ENCODE measurements at regions not wholly inside any gene's neighbourhood (a gene's known extent, or its start where the extent isn't known, plus 50 kb on each side); places are given as distances from the start of the nearest gene placed in this dataset.

- Histone ChIP-seq H3K27me3 (ENCODE audit: control insufficient read depth in 1 of 2, insufficient read depth in 2 of 2, low read length in 2 of 2) (no peaks in the 10 kb centered on the region), H3K4me3 (ENCODE audit: low read length in 2 of 2) (no peak overlapping the region), H3K9ac (ENCODE audit: low read length in 2 of 2) (no peak overlapping the region), H3K4me1 (ENCODE audit: control insufficient read depth, insufficient read depth, low read length) (no peaks in the 10 kb centered on the region), H3K9me3 (ENCODE audit: control insufficient read depth in 2 of 2, low read length in 2 of 2) (no peaks in the 10 kb centered on the region), H3K36me3 (ENCODE audit: control insufficient read depth in 2 of 2, insufficient read depth in 2 of 2, low read length in 2 of 2) (no peaks in the 10 kb centered on the region), H3K27ac (ENCODE audit: low read length) (peak overlapping the region; percentile 0)
Measured at GRCh38 chr21:26784974-26785373, 60.2 kb downstream of the ADAMTS1 start.

GRCh38 chr21:26783466-26784195 lies 61.6 kb downstream of the ADAMTS1 start:
- Histone ChIP-seq H3K36me3 (ENCODE audit: control insufficient read depth in 2 of 2, insufficient read depth in 2 of 2, low read length in 2 of 2) (no peaks in the 10 kb centered on the region), H3K4me1 (ENCODE audit: control insufficient read depth, insufficient read depth, low read length) (no peaks in the 10 kb centered on the region), H3K9me3 (ENCODE audit: control insufficient read depth in 2 of 2, low read length in 2 of 2) (no peaks in the 10 kb centered on the region), H3K27me3 (ENCODE audit: control insufficient read depth in 1 of 2, insufficient read depth in 2 of 2, low read length in 2 of 2) (no peaks in the 10 kb centered on the region), H3K4me3 (ENCODE audit: low read length in 2 of 2) (no peak overlapping the region), H3K27ac (ENCODE audit: low read length) (peak overlapping the region; percentile 1), H3K9ac (ENCODE audit: low read length in 2 of 2) (no peak overlapping the region)

- no peaks in the 10 kb centered on the region for H3K36me3 ChIP-seq (ENCODE audit: control insufficient read depth in 2 of 2, insufficient read depth in 2 of 2, low read length in 2 of 2)
- no peaks in the 10 kb centered on the region for H3K9me3 ChIP-seq (ENCODE audit: control insufficient read depth in 2 of 2, low read length in 2 of 2)
- H3K4me1 ChIP-seq (ENCODE audit: control insufficient read depth, insufficient read depth, low read length): no peaks in the 10 kb centered on the region
- no peaks in the 10 kb centered on the region for H3K27me3 ChIP-seq (ENCODE audit: control insufficient read depth in 1 of 2, insufficient read depth in 2 of 2, low read length in 2 of 2)
- H3K9ac ChIP-seq (ENCODE audit: low read length in 2 of 2): no peak overlapping the region
- no peak overlapping the region for H3K4me3 ChIP-seq (ENCODE audit: low read length in 2 of 2)
- H3K27ac ChIP-seq (ENCODE audit: low read length): peak overlapping the region; percentile 53
Measured at GRCh38 chr21:26782747-26783146, 62.5 kb downstream of the ADAMTS1 start.

GRCh38 chr21:26782331-26782730 lies 62.9 kb downstream of the ADAMTS1 start:
- H3K9me3 ChIP-seq (ENCODE audit: control insufficient read depth in 2 of 2, low read length in 2 of 2): no peaks in the 10 kb centered on the region
- H3K27me3 ChIP-seq (ENCODE audit: control insufficient read depth in 1 of 2, insufficient read depth in 2 of 2, low read length in 2 of 2): no peaks in the 10 kb centered on the region
- H3K4me3 ChIP-seq (ENCODE audit: low read length in 2 of 2): peak overlapping the region in 1 of 2 donors; percentile 3
- H3K9ac ChIP-seq (ENCODE audit: low read length in 2 of 2): no peak overlapping the region
- H3K27ac ChIP-seq (ENCODE audit: low read length): peak overlapping the region; percentile 53
- H3K36me3 ChIP-seq (ENCODE audit: control insufficient read depth in 2 of 2, insufficient read depth in 2 of 2, low read length in 2 of 2): no peaks in the 10 kb centered on the region
- H3K4me1 ChIP-seq (ENCODE audit: control insufficient read depth, insufficient read depth, low read length): no peaks in the 10 kb centered on the region

- Histone ChIP-seq H3K27ac (ENCODE audit: low read length) (peak overlapping the region; percentile 12), H3K9me3 (ENCODE audit: control insufficient read depth in 2 of 2, low read length in 2 of 2) (no peaks in the 10 kb centered on the region), H3K4me1 (ENCODE audit: control insufficient read depth, insufficient read depth, low read length) (no peaks in the 10 kb centered on the region), H3K36me3 (ENCODE audit: control insufficient read depth in 2 of 2, insufficient read depth in 2 of 2, low read length in 2 of 2) (no peaks in the 10 kb centered on the region), H3K9ac (ENCODE audit: low read length in 2 of 2) (no peak overlapping the region), H3K4me3 (ENCODE audit: low read length in 2 of 2) (no peak overlapping the region), H3K27me3 (ENCODE audit: control insufficient read depth in 1 of 2, insufficient read depth in 2 of 2, low read length in 2 of 2) (no peaks in the 10 kb centered on the region)
Measured at GRCh38 chr21:26781331-26781730, 63.9 kb downstream of the ADAMTS1 start.

- no peaks in the 10 kb centered on the region for H3K9me3 ChIP-seq (ENCODE audit: control insufficient read depth in 2 of 2, low read length in 2 of 2)
Measured at GRCh38 chr21:26777166-26777565, 68.0 kb downstream of the ADAMTS1 start.

GRCh38 chr21:26776310-26777021 lies 68.7 kb downstream of the ADAMTS1 start:
- Histone ChIP-seq H3K27ac (ENCODE audit: low read length) (no peak overlapping the region), H3K4me3 (ENCODE audit: low read length in 2 of 2) (no peak overlapping the region), H3K9me3 (ENCODE audit: control insufficient read depth in 2 of 2, low read length in 2 of 2) (no peaks in the 10 kb centered on the region), H3K4me1 (ENCODE audit: control insufficient read depth, insufficient read depth, low read length) (no peaks in the 10 kb centered on the region), H3K9ac (ENCODE audit: low read length in 2 of 2) (no peak overlapping the region), H3K36me3 (ENCODE audit: control insufficient read depth in 2 of 2, insufficient read depth in 2 of 2, low read length in 2 of 2) (no peaks in the 10 kb centered on the region), H3K27me3 (ENCODE audit: control insufficient read depth in 1 of 2, insufficient read depth in 2 of 2, low read length in 2 of 2) (no peaks in the 10 kb centered on the region)

More at GRCh38 chr21:26777166-26777565, 68.0 kb downstream of the ADAMTS1 start:
- Histone ChIP-seq H3K27me3 (ENCODE audit: control insufficient read depth in 1 of 2, insufficient read depth in 2 of 2, low read length in 2 of 2) (no peaks in the 10 kb centered on the region), H3K4me1 (ENCODE audit: control insufficient read depth, insufficient read depth, low read length) (no peaks in the 10 kb centered on the region), H3K4me3 (ENCODE audit: low read length in 2 of 2) (no peak overlapping the region), H3K9ac (ENCODE audit: low read length in 2 of 2) (no peak overlapping the region), H3K27ac (ENCODE audit: low read length) (no peak overlapping the region), H3K36me3 (ENCODE audit: control insufficient read depth in 2 of 2, insufficient read depth in 2 of 2, low read length in 2 of 2) (no peaks in the 10 kb centered on the region)

- Histone ChIP-seq H3K36me3 (ENCODE audit: control insufficient read depth in 2 of 2, insufficient read depth in 2 of 2, low read length in 2 of 2) (no peaks in the 10 kb centered on the region), H3K4me1 (ENCODE audit: control insufficient read depth, insufficient read depth, low read length) (no peaks in the 10 kb centered on the region), H3K27me3 (ENCODE audit: control insufficient read depth in 1 of 2, insufficient read depth in 2 of 2, low read length in 2 of 2) (no peaks in the 10 kb centered on the region), H3K4me3 (ENCODE audit: low read length in 2 of 2) (no peak overlapping the region), H3K27ac (ENCODE audit: low read length) (no peak overlapping the region), H3K9ac (ENCODE audit: low read length in 2 of 2) (no peak overlapping the region), H3K9me3 (ENCODE audit: control insufficient read depth in 2 of 2, low read length in 2 of 2) (no peaks in the 10 kb centered on the region)
Measured at GRCh38 chr21:26773058-26773457, 72.2 kb downstream of the ADAMTS1 start.

GRCh38 chr21:26769613-26770188 lies 75.5 kb downstream of the ADAMTS1 start:
- Histone ChIP-seq H3K9me3 (ENCODE audit: control insufficient read depth in 2 of 2, low read length in 2 of 2) (no peaks in the 10 kb centered on the region), H3K9ac (ENCODE audit: low read length in 2 of 2) (no peak overlapping the region), H3K27ac (ENCODE audit: low read length) (no peak overlapping the region)

GRCh38 chr21:26766826-26767325 lies 78.3 kb downstream of the ADAMTS1 start:
- Histone ChIP-seq H3K36me3 (ENCODE audit: control insufficient read depth in 2 of 2, insufficient read depth in 2 of 2, low read length in 2 of 2) (no peaks in the 10 kb centered on the region), H3K9ac (ENCODE audit: low read length in 2 of 2) (no peak overlapping the region), H3K27me3 (ENCODE audit: control insufficient read depth in 1 of 2, insufficient read depth in 2 of 2, low read length in 2 of 2) (no peaks in the 10 kb centered on the region), H3K9me3 (ENCODE audit: control insufficient read depth in 2 of 2, low read length in 2 of 2) (no peaks in the 10 kb centered on the region), H3K27ac (ENCODE audit: low read length) (no peak overlapping the region), H3K4me1 (ENCODE audit: control insufficient read depth, insufficient read depth, low read length) (no peaks in the 10 kb centered on the region), H3K4me3 (ENCODE audit: low read length in 2 of 2) (no peak overlapping the region)

More at GRCh38 chr21:26769613-26770188, 75.5 kb downstream of the ADAMTS1 start:
- H3K27me3 ChIP-seq (ENCODE audit: control insufficient read depth in 1 of 2, insufficient read depth in 2 of 2, low read length in 2 of 2): no peaks in the 10 kb centered on the region
- H3K36me3 ChIP-seq (ENCODE audit: control insufficient read depth in 2 of 2, insufficient read depth in 2 of 2, low read length in 2 of 2): no peaks in the 10 kb centered on the region
- no peak overlapping the region for H3K4me3 ChIP-seq (ENCODE audit: low read length in 2 of 2)
- no peaks in the 10 kb centered on the region for H3K4me1 ChIP-seq (ENCODE audit: control insufficient read depth, insufficient read depth, low read length)
